K562 (cell line): ENCODE measurements at regions not wholly inside any gene's neighbourhood (a gene's known extent, or its start where the extent isn't known, plus 50 kb on each side); places are given as distances from the start of the nearest gene placed in this dataset.

ENCODE experiments used
- ILK ChIP-seq: fragments of 450-650 bp; IDR thresholded peaks from 2 replicates; pipeline ENCODE4 v1.6.1; 2016; ENCODE audit warnings: missing genetic modification characterization, low read depth, mild to moderate bottlenecking, missing compliant biosample characterization, moderate library complexity, borderline replicate concordance
- PHB2 ChIP-seq: fragments of 450-650 bp; IDR thresholded peaks from 2 replicates; pipeline ENCODE4 v1.6.1; 2017; ENCODE audit warnings: low read depth
- RBM25 ChIP-seq: fragments of 200-400 bp; formaldehyde crosslinking; IDR thresholded peaks from 2 replicates; pipeline ENCODE4 v1.6.1; 2018; ENCODE audit warnings: low read length, low read depth, moderate library complexity; ENCODE audit not compliant: severe bottlenecking
- ZFP30 ChIP-seq: fragments of 250-450 bp; sonication (Bioruptor Pico); IDR thresholded peaks from 2 replicates; pipeline ENCODE4 v1.8.0; 2022; ENCODE audit warnings: moderate library complexity, mild to moderate bottlenecking, inconsistent platforms, borderline replicate concordance
- ZNF57 ChIP-seq: fragments of 450-650 bp; formaldehyde crosslinking; IDR thresholded peaks from 2 replicates; pipeline ENCODE4 v1.4.0; 2020; ENCODE audit warnings: mild to moderate bottlenecking, moderate library complexity
- TF ChIP-seq, protein P1 (sequence below): fragments of 200-800 bp; sonication (Bioruptor generic); IDR thresholded peaks from 2 replicates; pipeline ENCODE4 v1.6.1; 2016; ENCODE audit warnings: missing genetic modification characterization, missing compliant biosample characterization
- TF ChIP-seq, protein P2 (sequence below): fragments of 250-450 bp; sonication (Bioruptor Pico); IDR thresholded peaks from 2 replicates; pipeline ENCODE4 v1.8.0; 2022; ENCODE audit warnings: moderate library complexity, mild to moderate bottlenecking, inconsistent platforms
- TF ChIP-seq, protein P3 (sequence below): fragments of 200-600 bp; sonication (generic); IDR thresholded peaks from one replicate; pipeline ENCODE4 v1.6.1; 2012; ENCODE audit warnings: mild to moderate bottlenecking, low read depth, low read length, inconsistent platforms

DNA sequence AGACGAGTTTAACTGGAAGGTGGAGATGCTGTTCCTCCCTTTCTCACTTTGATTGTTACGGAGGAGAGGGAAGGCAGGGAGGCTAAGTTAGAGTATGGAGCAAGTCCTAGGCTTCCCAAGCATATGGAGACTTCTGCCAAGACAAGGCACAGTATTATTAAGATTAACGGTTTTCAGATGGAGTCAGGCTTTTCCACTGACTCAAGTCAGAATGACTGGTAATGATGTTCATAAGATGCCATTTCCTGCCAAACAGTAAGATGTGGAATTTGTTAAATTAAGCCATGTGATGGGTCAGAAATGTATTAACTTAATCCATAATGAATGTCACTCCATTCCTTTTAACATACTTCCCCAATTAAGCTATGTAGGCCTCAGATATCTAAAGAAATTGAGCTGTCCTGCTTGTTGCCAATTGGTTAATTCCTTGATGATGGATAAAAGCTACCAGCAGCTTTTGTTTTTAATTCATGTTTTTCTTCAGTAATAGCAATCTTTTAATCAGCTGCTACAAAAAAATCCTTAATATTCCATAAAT, 383.7 kb downstream of the ZNF521 start (continued):
- TF ChIP-seq, protein P1, sequence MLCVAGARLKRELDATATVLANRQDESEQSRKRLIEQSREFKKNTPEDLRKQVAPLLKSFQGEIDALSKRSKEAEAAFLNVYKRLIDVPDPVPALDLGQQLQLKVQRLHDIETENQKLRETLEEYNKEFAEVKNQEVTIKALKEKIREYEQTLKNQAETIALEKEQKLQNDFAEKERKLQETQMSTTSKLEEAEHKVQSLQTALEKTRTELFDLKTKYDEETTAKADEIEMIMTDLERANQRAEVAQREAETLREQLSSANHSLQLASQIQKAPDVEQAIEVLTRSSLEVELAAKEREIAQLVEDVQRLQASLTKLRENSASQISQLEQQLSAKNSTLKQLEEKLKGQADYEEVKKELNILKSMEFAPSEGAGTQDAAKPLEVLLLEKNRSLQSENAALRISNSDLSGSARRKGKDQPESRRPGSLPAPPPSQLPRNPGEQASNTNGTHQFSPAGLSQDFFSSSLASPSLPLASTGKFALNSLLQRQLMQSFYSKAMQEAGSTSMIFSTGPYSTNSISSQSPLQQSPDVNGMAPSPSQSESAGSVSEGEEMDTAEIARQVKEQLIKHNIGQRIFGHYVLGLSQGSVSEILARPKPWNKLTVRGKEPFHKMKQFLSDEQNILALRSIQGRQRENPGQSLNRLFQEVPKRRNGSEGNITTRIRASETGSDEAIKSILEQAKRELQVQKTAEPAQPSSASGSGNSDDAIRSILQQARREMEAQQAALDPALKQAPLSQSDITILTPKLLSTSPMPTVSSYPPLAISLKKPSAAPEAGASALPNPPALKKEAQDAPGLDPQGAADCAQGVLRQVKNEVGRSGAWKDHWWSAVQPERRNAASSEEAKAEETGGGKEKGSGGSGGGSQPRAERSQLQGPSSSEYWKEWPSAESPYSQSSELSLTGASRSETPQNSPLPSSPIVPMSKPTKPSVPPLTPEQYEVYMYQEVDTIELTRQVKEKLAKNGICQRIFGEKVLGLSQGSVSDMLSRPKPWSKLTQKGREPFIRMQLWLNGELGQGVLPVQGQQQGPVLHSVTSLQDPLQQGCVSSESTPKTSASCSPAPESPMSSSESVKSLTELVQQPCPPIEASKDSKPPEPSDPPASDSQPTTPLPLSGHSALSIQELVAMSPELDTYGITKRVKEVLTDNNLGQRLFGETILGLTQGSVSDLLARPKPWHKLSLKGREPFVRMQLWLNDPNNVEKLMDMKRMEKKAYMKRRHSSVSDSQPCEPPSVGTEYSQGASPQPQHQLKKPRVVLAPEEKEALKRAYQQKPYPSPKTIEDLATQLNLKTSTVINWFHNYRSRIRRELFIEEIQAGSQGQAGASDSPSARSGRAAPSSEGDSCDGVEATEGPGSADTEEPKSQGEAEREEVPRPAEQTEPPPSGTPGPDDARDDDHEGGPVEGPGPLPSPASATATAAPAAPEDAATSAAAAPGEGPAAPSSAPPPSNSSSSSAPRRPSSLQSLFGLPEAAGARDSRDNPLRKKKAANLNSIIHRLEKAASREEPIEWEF (CRISPR knock-in tag) = no peak
- no peak for TF ChIP-seq ZNF57 (CRISPR knock-in tag)
- TF ChIP-seq PHB2 = no peak
- TF ChIP-seq ZFP30 (CRISPR knock-in tag) = no peak
- no peak for TF ChIP-seq RBM25
- TF ChIP-seq, protein P2, sequence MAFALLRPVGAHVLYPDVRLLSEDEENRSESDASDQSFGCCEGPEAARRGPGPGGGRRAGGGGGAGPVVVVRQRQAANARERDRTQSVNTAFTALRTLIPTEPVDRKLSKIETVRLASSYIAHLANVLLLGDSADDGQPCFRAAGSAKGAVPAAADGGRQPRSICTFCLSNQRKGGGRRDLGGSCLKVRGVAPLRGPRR = no peak
- TF ChIP-seq, protein P3, sequence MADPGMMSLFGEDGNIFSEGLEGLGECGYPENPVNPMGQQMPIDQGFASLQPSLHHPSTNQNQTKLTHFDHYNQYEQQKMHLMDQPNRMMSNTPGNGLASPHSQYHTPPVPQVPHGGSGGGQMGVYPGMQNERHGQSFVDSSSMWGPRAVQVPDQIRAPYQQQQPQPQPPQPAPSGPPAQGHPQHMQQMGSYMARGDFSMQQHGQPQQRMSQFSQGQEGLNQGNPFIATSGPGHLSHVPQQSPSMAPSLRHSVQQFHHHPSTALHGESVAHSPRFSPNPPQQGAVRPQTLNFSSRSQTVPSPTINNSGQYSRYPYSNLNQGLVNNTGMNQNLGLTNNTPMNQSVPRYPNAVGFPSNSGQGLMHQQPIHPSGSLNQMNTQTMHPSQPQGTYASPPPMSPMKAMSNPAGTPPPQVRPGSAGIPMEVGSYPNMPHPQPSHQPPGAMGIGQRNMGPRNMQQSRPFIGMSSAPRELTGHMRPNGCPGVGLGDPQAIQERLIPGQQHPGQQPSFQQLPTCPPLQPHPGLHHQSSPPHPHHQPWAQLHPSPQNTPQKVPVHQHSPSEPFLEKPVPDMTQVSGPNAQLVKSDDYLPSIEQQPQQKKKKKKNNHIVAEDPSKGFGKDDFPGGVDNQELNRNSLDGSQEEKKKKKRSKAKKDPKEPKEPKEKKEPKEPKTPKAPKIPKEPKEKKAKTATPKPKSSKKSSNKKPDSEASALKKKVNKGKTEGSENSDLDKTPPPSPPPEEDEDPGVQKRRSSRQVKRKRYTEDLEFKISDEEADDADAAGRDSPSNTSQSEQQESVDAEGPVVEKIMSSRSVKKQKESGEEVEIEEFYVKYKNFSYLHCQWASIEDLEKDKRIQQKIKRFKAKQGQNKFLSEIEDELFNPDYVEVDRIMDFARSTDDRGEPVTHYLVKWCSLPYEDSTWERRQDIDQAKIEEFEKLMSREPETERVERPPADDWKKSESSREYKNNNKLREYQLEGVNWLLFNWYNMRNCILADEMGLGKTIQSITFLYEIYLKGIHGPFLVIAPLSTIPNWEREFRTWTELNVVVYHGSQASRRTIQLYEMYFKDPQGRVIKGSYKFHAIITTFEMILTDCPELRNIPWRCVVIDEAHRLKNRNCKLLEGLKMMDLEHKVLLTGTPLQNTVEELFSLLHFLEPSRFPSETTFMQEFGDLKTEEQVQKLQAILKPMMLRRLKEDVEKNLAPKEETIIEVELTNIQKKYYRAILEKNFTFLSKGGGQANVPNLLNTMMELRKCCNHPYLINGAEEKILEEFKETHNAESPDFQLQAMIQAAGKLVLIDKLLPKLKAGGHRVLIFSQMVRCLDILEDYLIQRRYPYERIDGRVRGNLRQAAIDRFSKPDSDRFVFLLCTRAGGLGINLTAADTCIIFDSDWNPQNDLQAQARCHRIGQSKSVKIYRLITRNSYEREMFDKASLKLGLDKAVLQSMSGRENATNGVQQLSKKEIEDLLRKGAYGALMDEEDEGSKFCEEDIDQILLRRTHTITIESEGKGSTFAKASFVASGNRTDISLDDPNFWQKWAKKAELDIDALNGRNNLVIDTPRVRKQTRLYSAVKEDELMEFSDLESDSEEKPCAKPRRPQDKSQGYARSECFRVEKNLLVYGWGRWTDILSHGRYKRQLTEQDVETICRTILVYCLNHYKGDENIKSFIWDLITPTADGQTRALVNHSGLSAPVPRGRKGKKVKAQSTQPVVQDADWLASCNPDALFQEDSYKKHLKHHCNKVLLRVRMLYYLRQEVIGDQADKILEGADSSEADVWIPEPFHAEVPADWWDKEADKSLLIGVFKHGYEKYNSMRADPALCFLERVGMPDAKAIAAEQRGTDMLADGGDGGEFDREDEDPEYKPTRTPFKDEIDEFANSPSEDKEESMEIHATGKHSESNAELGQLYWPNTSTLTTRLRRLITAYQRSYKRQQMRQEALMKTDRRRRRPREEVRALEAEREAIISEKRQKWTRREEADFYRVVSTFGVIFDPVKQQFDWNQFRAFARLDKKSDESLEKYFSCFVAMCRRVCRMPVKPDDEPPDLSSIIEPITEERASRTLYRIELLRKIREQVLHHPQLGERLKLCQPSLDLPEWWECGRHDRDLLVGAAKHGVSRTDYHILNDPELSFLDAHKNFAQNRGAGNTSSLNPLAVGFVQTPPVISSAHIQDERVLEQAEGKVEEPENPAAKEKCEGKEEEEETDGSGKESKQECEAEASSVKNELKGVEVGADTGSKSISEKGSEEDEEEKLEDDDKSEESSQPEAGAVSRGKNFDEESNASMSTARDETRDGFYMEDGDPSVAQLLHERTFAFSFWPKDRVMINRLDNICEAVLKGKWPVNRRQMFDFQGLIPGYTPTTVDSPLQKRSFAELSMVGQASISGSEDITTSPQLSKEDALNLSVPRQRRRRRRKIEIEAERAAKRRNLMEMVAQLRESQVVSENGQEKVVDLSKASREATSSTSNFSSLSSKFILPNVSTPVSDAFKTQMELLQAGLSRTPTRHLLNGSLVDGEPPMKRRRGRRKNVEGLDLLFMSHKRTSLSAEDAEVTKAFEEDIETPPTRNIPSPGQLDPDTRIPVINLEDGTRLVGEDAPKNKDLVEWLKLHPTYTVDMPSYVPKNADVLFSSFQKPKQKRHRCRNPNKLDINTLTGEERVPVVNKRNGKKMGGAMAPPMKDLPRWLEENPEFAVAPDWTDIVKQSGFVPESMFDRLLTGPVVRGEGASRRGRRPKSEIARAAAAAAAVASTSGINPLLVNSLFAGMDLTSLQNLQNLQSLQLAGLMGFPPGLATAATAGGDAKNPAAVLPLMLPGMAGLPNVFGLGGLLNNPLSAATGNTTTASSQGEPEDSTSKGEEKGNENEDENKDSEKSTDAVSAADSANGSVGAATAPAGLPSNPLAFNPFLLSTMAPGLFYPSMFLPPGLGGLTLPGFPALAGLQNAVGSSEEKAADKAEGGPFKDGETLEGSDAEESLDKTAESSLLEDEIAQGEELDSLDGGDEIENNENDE = no peak
- TF ChIP-seq ILK (tag) = no peak
